GM19025 (cell line): ENCODE measurements at regions not wholly inside any gene's neighbourhood (a gene's known extent, or its start where the extent isn't known, plus 50 kb on each side); places are given as distances from the start of the nearest gene placed in this dataset.

ENCODE experiments used
- ATAC-seq: cut with Tn5 transposase; IDR thresholded peaks from one replicate; pipeline ENCODE4 v1.9.1; 2021; ENCODE audit warnings: mild to moderate bottlenecking, low read depth, moderate library complexity; ENCODE audit not compliant: unreplicated experiment

GRCh38 chr9:85430659-85431338, 311.0 kb downstream of the AGTPBP1 start:
- no peak for ATAC-seq

DNA sequence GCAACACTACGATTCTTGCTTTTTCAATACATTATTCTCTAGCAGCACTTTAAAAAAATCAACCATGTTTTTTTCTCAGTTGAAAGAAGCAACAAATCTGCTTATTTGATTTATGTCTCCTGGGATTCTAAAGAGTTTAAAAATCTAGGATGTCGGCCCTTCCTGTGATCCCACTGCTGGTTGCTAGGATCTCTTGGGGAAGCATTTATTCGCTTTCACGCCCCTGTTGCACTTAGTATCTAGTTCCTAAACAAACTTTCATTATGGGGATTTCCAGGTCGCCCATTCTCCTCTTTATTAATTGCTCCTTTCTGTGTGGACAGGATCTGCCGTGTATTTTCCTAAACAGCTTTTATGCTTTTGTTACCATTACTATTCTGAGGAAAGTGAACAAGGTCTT, 313.5 kb downstream of the AGTPBP1 start:
- no peak for ATAC-seq

DNA sequence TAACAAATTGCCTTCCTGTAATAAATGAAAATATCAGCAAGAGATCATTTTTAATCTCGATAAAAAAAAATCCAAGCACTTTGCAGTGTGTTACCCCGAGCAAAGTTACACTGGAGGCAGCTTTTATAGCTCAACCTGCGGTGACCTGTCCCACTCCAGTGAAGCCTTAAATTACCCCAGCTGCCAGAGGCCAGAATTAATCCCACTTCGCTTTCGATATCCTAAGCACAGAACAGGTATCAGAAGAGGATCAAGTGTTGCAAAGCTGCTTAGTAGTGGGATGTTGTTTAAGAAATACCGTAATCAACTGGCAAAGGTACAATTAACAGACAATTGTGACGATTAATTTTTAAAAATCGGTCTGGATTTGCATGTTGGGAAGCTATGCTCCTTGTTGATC, 314.0 kb downstream of the AGTPBP1 start:
- ATAC-seq, result no peak

GRCh38 chr9:85425153-85425611, 316.6 kb downstream of the AGTPBP1 start:
- no peak for ATAC-seq

DNA sequence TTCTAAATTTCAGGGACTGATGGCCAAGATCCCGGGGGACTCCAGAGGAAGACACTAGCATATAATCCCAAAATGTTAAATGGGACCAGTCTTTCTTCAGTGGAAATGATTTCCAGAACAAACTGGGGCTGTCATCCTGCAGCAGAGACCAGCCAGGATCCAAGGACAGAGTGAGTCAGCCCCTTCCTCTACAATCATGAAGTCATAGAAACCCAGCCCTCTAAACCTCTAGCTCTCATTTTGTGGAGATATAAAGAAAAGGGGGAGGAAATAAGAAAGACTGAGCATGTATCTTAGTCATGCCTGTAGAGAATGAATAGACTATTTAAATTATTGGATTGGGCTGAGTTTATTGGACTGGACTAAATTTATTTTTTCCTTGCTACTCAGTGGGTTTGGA, 318.3 kb downstream of the AGTPBP1 start:
- ATAC-seq, result no peak

DNA sequence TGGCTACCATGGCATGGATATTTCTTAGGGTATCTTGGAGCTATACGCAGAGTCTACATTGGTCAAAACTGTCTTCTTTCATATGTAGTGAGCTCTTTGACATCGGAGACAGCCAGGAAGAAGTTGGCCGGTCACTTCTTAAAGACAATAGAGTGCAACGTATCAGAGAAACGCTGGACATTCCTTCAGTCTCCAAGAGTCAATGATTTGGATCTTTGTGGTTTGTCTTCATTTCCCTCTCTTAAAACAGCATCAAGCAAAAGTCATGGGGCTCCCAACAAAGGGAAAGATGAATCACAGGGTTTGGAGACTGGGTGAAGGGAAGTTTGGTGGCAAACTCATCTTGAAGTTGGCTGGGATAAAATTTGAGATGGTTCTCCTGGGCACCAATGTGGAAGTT, 320.1 kb downstream of the AGTPBP1 start:
- ATAC-seq, result no peak

DNA sequence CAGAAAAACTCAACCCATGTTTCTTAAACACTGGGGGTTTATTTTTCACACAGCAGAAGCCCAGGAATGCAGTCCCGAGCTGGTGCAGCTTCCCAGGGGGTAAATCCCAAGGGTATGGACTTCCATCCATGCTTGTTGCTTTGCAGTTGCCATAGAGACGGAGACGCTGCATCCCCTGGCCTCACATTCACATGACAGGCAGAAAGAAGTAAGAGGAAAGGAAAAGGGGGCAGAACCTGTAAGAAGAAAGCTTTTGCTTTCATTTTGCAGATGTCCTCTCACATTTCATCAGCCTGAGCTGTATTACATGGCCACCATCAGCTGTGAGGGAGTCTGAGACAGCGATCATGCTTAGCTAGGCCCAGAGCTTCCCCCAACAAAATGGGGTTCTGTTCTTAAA, 321.0 kb downstream of the AGTPBP1 start:
- no peak for ATAC-seq

DNA sequence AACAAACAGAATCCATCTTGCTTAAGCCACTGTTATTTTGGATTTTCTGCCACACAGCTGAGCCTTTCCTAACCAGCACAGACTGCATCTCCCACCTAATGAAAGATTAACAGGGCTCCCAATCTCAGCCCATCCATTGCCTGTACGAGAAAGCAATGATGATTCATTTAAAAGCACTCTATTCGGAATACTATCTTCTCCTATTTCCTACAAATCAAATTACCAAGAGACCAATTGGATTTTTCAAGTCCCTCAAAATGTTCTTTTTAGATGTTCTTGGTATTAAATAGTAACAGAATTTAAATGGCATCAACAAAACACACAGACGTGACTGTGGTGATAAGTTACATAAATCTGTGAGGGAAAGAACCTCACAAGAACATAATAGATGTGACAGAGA, 324.1 kb downstream of the AGTPBP1 start:
- no peak for ATAC-seq

DNA sequence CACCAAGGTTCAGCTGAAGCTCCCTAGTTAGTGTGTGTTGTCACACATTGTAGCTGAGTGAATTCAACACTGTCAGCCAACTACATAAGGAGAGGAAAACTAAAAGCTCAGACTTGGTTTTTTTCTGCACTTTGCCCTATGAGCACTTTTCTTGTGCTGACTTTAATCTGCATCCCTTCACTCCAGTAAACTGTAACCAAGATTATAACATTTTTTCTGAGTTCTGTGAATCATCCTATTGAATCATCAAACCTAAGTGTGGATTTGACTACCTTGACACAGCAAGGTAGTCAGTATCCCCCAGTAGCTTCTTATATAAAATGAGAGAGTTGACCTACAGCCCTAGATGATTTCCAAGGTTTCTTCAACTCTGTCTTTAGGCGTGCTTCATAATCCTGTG, 325.0 kb downstream of the AGTPBP1 start:
- ATAC-seq, result no peak

DNA sequence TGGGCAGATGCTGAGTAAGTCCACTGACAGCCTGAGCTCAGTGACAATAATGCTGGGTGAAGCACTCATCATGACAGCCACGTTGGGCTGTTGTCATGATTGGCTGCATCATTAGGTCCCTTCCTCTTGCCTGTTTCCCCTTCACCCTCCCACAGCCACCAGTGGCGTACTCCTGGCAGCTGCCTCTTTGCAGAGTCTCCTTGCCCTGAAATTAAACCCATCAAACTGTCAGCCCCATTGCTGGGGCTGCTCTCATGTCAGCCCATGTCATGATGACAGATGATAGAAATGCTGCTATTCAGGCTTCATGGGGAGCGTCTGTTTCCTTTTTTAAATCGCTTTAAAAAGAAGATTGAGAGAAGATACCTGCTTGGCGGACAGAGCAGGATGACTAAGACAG, 327.4 kb downstream of the AGTPBP1 start:
- ATAC-seq, result no peak

- ATAC-seq, result no peak
Measured at GRCh38 chr9:85408494-85408893, 333.3 kb downstream of the AGTPBP1 start.

- no peak for ATAC-seq
Measured at GRCh38 chr9:85405566-85405950, 336.2 kb downstream of the AGTPBP1 start.

- no peak for ATAC-seq
Measured at GRCh38 chr9:85404911-85405565, 336.7 kb downstream of the AGTPBP1 start.

- ATAC-seq, result no peak
Measured at GRCh38 chr9:85402551-85402950, 339.2 kb downstream of the AGTPBP1 start.

GRCh38 chr9:85401998-85402397, 339.8 kb downstream of the AGTPBP1 start:
- ATAC-seq, result no peak

DNA sequence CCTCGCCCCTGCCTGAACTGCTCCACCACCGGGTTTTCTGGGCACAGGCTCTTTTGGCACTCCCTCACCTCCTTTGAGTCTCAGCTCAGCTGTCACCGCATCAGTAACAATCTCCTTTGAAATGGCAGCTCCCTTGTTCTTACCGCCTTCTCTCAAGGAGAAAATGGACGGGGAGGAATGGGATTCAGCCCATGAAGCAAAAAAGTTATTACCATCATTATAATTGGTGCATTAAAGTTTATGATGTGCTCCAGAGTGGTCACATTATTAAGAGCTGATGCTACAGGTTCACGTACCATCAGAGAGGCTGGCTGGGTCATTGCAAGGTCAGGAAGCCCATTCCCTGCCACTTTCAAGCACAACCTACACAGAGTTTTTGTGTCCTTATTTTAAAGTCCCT, 344.7 kb downstream of the AGTPBP1 start:
- no peak for ATAC-seq

DNA sequence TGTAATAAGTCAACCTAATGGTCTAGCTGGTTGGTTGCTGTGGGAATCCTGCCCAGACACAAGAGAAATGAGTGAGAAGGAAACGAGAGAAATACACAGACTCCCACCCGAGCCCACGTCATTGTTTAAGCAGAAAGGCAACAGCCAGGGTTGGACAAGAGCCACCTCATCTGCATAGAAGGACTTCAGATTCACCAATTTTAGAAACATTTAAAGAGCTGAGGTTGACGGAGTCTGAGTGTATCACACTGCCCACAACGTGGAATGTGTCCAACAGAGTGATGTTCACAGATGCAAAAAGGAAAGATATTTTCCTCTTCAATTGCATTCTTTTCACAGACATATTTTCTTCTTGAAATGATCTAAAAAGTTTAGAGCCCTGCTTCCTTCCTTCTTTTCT, 349.5 kb downstream of the AGTPBP1 start:
- no peak for ATAC-seq

DNA sequence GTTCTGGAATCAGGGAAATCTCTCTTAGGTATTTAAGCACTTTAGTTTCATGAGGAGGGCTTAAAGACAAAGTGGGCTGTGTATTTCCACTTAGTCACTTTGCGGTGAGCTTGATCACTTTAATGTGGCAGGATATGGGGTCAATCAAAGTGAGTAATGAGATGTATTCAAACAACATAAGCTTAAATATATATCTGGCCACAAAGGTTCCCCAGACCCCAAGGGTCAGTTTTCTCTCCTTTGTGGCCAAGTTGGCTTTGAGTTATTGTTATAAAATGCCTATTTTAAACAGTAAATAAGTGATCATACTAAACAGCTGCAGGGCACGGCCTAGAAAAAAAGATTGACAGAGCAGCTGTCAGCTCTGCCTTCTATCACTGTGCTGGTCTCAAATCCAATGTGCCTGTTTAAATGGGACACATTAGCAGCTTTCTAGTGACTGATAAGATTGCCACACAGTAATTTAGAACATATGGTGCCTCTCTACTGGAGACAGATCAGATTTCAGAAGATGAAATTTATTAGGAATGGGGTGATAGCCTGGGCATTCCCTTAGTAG, 363.9 kb downstream of the AGTPBP1 start:
- ATAC-seq, result no peak

GRCh38 chr9:85368781-85369180, 373.0 kb downstream of the AGTPBP1 start:
- no peak for ATAC-seq

GRCh38 chr9:85359161-85359560, 382.6 kb downstream of the AGTPBP1 start:
- no peak for ATAC-seq

- no peak for ATAC-seq
Measured at GRCh38 chr9:85349046-85349445, 392.7 kb downstream of the AGTPBP1 start.

DNA sequence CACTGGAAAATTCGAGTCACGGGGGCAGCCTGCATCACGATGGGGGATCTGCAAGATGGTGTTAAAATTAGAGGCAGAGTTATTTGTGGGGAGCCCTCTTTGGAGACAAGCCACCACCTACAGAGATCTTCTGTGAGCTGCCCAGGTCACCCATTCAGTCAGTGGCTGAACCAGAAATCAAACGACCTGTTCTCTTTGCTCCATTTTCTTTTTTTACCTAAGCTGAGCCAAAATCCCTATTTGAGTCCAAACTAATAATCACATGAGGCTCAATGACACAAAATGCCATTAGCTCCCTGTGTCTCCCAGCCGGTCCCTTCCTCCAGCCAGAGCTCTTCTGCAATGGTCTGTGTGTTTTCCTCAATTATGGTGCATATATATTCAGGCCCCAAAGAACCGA, 394.2 kb downstream of the AGTPBP1 start:
- no peak for ATAC-seq
